ENCODE measurements at regions not wholly inside any gene's neighbourhood (a gene's known extent, or its start where the extent isn't known, plus 50 kb on each side); places are given as distances from the start of the nearest gene placed in this dataset.

- TF ChIP-seq POLR2A (IDR thresholded peaks at IDR 0.05; ENCODE audit: low read depth, low read length): no peak
- TF ChIP-seq TAF1 (IDR thresholded peaks at IDR 0.05; ENCODE audit: borderline replicate concordance, low read depth, low read length): no peak
Measured at GRCh38 chr4:43402393-43402792, 509.9 kb downstream of the GRXCR1 start.

All from GM12892 (cell line).